H9 (cell line): ENCODE measurements at regions not wholly inside any gene's neighbourhood (a gene's known extent, or its start where the extent isn't known, plus 50 kb on each side); places are given as distances from the start of the nearest gene placed in this dataset.

ENCODE experiments used
- DNase-seq: peaks from one replicate; pipeline ENCODE4 v3.0.0-alpha.2; 2017
- H2AFZ ChIP-seq: one replicate; pipeline ENCODE4 v1.6.1; 2013; ENCODE audit warnings: mild to moderate bottlenecking, low read length, control low read depth, moderate library complexity
- H2AK5ac ChIP-seq: 2 replicates; pipeline ENCODE4 v1.6.1; 2013; ENCODE audit warnings: low read length, control low read depth, mixed read lengths; ENCODE audit not compliant: insufficient read length
- H2BK120ac ChIP-seq: one replicate; pipeline ENCODE4 v1.6.1; 2013; ENCODE audit warnings: low read depth, mild to moderate bottlenecking, low read length, control low read depth, inconsistent platforms; ENCODE audit not compliant: poor library complexity, severe bottlenecking
- H2BK12ac ChIP-seq: 2 replicates; pipeline ENCODE4 v1.6.1; 2013; ENCODE audit warnings: low read length, control low read depth, mixed read lengths, low read depth; ENCODE audit not compliant: insufficient read length
- H2BK15ac ChIP-seq: 2 replicates; pipeline ENCODE4 v1.6.1; 2013; ENCODE audit warnings: low read depth, low read length, control low read depth
- H2BK20ac ChIP-seq: one replicate; pipeline ENCODE4 v1.6.1; 2013; ENCODE audit warnings: low read depth, mild to moderate bottlenecking, low read length, control low read depth, inconsistent platforms; ENCODE audit not compliant: poor library complexity, severe bottlenecking
- H2BK5ac ChIP-seq: 2 replicates; pipeline ENCODE4 v1.6.1; 2013; ENCODE audit warnings: low read length, control low read depth, mixed read lengths; ENCODE audit not compliant: insufficient read length
- H3K14ac ChIP-seq: 2 replicates; pipeline ENCODE4 v1.6.1; 2013; ENCODE audit warnings: low read length, control low read depth; ENCODE audit not compliant: insufficient read depth
- H3K18ac ChIP-seq: 2 replicates; pipeline ENCODE4 v1.6.1; 2013; ENCODE audit warnings: low read depth, mild to moderate bottlenecking, mixed read lengths, low read length, control low read depth; ENCODE audit not compliant: insufficient read length
- H3K23ac ChIP-seq: 2 replicates; pipeline ENCODE4 v1.6.1; 2013; ENCODE audit warnings: low read length, control low read depth, mixed read lengths, low read depth; ENCODE audit not compliant: insufficient read length
- H3K23me2 ChIP-seq: 2 replicates; pipeline ENCODE4 v1.6.1; 2013; ENCODE audit warnings: low read depth, mild to moderate bottlenecking, mixed read lengths, low read length, control low read depth; ENCODE audit not compliant: insufficient read length, poor library complexity, severe bottlenecking
- H3K27ac ChIP-seq: 2 replicates; pipeline ENCODE4 v1.5.1; 2013; ENCODE audit warnings: low read length, control low read depth, mixed read lengths, low read depth; ENCODE audit not compliant: insufficient read length
- H3K27me3 ChIP-seq: 2 replicates; pipeline ENCODE4 v1.6.1; 2013; ENCODE audit warnings: low read length, control low read depth, inconsistent platforms; ENCODE audit not compliant: insufficient read depth
- H3K4ac ChIP-seq: 2 replicates; pipeline ENCODE4 v1.6.1; 2013; ENCODE audit warnings: low read depth, mild to moderate bottlenecking, control low read depth, inconsistent platforms, low read length, moderate library complexity
- H3K4me1 ChIP-seq: 2 replicates; pipeline ENCODE4 v1.6.1; 2013; ENCODE audit warnings: low read length, control low read depth, inconsistent platforms; ENCODE audit not compliant: insufficient read depth
- H3K4me2 ChIP-seq: 2 replicates; pipeline ENCODE4 v1.6.1; 2013; ENCODE audit warnings: low read length, control low read depth, mixed read lengths; ENCODE audit not compliant: insufficient read length, insufficient read depth
- H3K56ac ChIP-seq: 2 replicates; pipeline ENCODE4 v1.6.1; 2013; ENCODE audit warnings: low read depth, mild to moderate bottlenecking, mixed read lengths, low read length, control low read depth; ENCODE audit not compliant: insufficient read length
- H3K79me1 ChIP-seq: 2 replicates; pipeline ENCODE4 v1.6.1; 2013; ENCODE audit warnings: low read depth, mild to moderate bottlenecking, moderate library complexity, low read length, control low read depth, inconsistent platforms; ENCODE audit not compliant: insufficient read depth, poor library complexity, severe bottlenecking
- H3K79me2 ChIP-seq: 2 replicates; pipeline ENCODE4 v1.6.1; 2013; ENCODE audit warnings: low read length, control low read depth, inconsistent platforms; ENCODE audit not compliant: insufficient read depth
- H3K9ac ChIP-seq: 2 replicates; pipeline ENCODE4 v1.6.1; 2013; ENCODE audit warnings: low read length, control low read depth, mixed read lengths; ENCODE audit not compliant: insufficient read length; ENCODE audit errors: extremely low read depth
- H3K9me3 ChIP-seq: one replicate; pipeline ENCODE4 v1.6.1; 2013; ENCODE audit warnings: low read depth, low read length, inconsistent platforms; ENCODE audit not compliant: control insufficient read depth
- H3T11ph ChIP-seq: one replicate; pipeline ENCODE4 v1.6.1; 2013; ENCODE audit warnings: mild to moderate bottlenecking, low read length, control low read depth, inconsistent platforms
- H4K20me1 ChIP-seq: one replicate; pipeline ENCODE4 v1.6.1; 2013; ENCODE audit not compliant: control insufficient read depth, insufficient read length, insufficient read depth
- H4K5ac ChIP-seq: 2 replicates; pipeline ENCODE4 v1.6.1; 2013; ENCODE audit warnings: low read depth, mild to moderate bottlenecking, mixed read lengths, low read length, control low read depth; ENCODE audit not compliant: insufficient read length
- H4K8ac ChIP-seq: replicated peaks from 2 replicates; pipeline ENCODE4 v1.6.1; 2013; ENCODE audit warnings: low read length, control low read depth, mixed read lengths, low read depth; ENCODE audit not compliant: insufficient read length
- H4K91ac ChIP-seq: 2 replicates; pipeline ENCODE4 v1.6.1; 2013; ENCODE audit warnings: low read depth, mild to moderate bottlenecking, moderate library complexity, mixed read lengths, low read length, control low read depth; ENCODE audit not compliant: insufficient read length
- H3K27ac Mint-ChIP-seq, 3 experiments: 2 replicates in 2 of 3; 3 replicates in 1 of 3; pipeline ENCODE4 v1.8.0; 2020 to 2021; ENCODE audit warnings: mixed read lengths in 3 of 3, mild to moderate bottlenecking in 1 of 3, moderate library complexity in 1 of 3
- H3K27me3 Mint-ChIP-seq: 2 replicates; pipeline ENCODE4 v1.8.0; 2021; ENCODE audit warnings: low read depth, mild to moderate bottlenecking, moderate library complexity, mixed read lengths
- H3K36me3 Mint-ChIP-seq, 3 experiments: 2 replicates in 2 of 3; 3 replicates in 1 of 3; pipeline ENCODE4 v1.8.0; 2020 to 2021; ENCODE audit warnings: low read depth in 3 of 3, mixed read lengths in 3 of 3; ENCODE audit not compliant: insufficient read depth in 1 of 3
- H3K4me1 Mint-ChIP-seq, 2 experiments: 2 replicates each; pipeline ENCODE4 v1.8.0; 2020; ENCODE audit warnings: mixed read lengths in 2 of 2
- H3K4me3 Mint-ChIP-seq, 2 experiments: 2 replicates in 1 of 2; 3 replicates in 1 of 2; pipeline ENCODE4 v1.8.0; 2020 to 2021; ENCODE audit warnings: mild to moderate bottlenecking in 2 of 2, mixed read lengths in 2 of 2, moderate library complexity in 1 of 2
- H3K9me3 Mint-ChIP-seq, 2 experiments: 2 replicates in 1 of 2; 3 replicates in 1 of 2; pipeline ENCODE4 v1.8.0; 2020; ENCODE audit warnings: mild to moderate bottlenecking in 2 of 2, mixed read lengths in 2 of 2, moderate library complexity in 1 of 2
- WGBS: extraction: QIAGEN DNeasy Blood & Tissue Kit; methylation state at CpG from one replicate; pipeline ENCODE4 v1.1.7; 2013; ENCODE audit warnings: missing lambda C conversion rate, low lambda C conversion rate, mixed read lengths; ENCODE audit not compliant: insufficient read length; ENCODE audit errors: extremely low coverage; 5-methylcytosine and 5-hydroxymethylcytosine counted together
- TF ChIP-seq, protein P1 (sequence below): fragments of 200-600 bp; sonication (generic); conservative IDR thresholded peaks from 3 replicates; pipeline ENCODE4 v1.8.0; 2021; ENCODE audit warnings: antibody characterized with exemption, mild to moderate bottlenecking

DNA sequence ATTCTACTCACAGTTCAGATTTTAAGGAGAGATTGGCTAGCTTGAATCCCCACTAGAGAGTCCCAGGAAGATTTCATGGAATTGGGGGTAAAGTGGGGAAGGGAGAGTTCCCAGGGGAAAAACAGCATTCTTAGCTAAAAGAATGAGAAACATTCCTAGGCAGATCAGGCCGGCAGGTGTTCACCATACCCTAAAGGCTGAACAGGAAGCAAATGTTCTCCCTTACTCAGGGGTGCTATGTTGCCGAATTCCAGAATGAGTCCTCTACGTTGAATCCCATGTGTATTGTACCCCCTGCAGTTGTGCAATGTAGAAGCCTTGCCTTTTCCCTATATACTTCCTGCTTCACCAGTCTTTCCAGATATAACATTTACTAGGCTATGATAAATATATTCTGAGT, 135.2 kb upstream of the NCAM1 start:
- Histone ChIP-seq H4K8ac (no peak overlapping the region), H3K14ac (no peak overlapping the region), H3K9ac (no peak overlapping the region), H3K79me2 (no peaks in the 10 kb centered on the region; the same call in 1 of the 2 replicates), H3K79me1 (no peaks in the 10 kb centered on the region), H3K56ac (no peak overlapping the region), H2BK20ac (no peak overlapping the region), H3K27ac (peak overlapping the region; percentile 23), H2BK120ac (no peak overlapping the region), H3K18ac (no peak overlapping the region), H3K23me2 (no peaks in the 10 kb centered on the region), H2BK15ac (no peak overlapping the region), H3K27me3 (no peaks in the 10 kb centered on the region), H2BK12ac (no peak overlapping the region), H2AFZ (no peak overlapping the region), H3K23ac (no peak overlapping the region), H3K4me2 (no peak overlapping the region), H4K20me1 (no peaks in the 10 kb centered on the region), H4K91ac (no peak overlapping the region), H3K4me1 (peaks cover 22% of the 10 kb centered on the region), H3K4ac (no peak overlapping the region), H2AK5ac (no peak overlapping the region), H3T11ph (no peak overlapping the region), H3K9me3 (no peaks in the 10 kb centered on the region), H2BK5ac (no peak overlapping the region), H4K5ac (no peak overlapping the region)
- peaks cover 23 to 27% of the 10 kb centered on the region in 2 experiments for H3K9me3 Mint-ChIP-seq
- H3K27me3 Mint-ChIP-seq: peaks cover 2% of the 10 kb centered on the region; the same call in 1 of the 2 replicates
- H3K36me3 Mint-ChIP-seq: peaks cover 0 to 23% (median 4%) of the 10 kb centered on the region in 3 experiments; a peak in 5 of 7 replicates
- peak overlapping the region; percentile 69 to 76 (median 73); a peak in 6 of 7 replicates for H3K27ac Mint-ChIP-seq
- no peak for DNase-seq
- TF ChIP-seq, protein P1, sequence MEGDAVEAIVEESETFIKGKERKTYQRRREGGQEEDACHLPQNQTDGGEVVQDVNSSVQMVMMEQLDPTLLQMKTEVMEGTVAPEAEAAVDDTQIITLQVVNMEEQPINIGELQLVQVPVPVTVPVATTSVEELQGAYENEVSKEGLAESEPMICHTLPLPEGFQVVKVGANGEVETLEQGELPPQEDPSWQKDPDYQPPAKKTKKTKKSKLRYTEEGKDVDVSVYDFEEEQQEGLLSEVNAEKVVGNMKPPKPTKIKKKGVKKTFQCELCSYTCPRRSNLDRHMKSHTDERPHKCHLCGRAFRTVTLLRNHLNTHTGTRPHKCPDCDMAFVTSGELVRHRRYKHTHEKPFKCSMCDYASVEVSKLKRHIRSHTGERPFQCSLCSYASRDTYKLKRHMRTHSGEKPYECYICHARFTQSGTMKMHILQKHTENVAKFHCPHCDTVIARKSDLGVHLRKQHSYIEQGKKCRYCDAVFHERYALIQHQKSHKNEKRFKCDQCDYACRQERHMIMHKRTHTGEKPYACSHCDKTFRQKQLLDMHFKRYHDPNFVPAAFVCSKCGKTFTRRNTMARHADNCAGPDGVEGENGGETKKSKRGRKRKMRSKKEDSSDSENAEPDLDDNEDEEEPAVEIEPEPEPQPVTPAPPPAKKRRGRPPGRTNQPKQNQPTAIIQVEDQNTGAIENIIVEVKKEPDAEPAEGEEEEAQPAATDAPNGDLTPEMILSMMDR: no peak
- H3K4me3 Mint-ChIP-seq: no peak overlapping the region
- no CpG with 5 or more reads among the region's 3 CpGs for WGBS
- H3K4me1 Mint-ChIP-seq: peaks cover 46 to 48% of the 10 kb centered on the region in 2 experiments
